Left renal cortex interstitium (tissue), 4 donors: ENCODE measurements at regions not wholly inside any gene's neighbourhood (a gene's known extent, or its start where the extent isn't known, plus 50 kb on each side); places are given as distances from the start of the nearest gene placed in this dataset.

Experiments
- DNase-seq, 4 donors: peaks; one replicate each; pipeline ENCODE4 v3.0.0-alpha.2; 2013; ENCODE audit warnings: low read depth in 4 of 4, low spot score in 2 of 4, missing footprints in 1 of 4

GRCh38 chr20:59429396-59429795 is 129.0 kb downstream of the EDN3 start:
- DNase-seq: no peak

DNA sequence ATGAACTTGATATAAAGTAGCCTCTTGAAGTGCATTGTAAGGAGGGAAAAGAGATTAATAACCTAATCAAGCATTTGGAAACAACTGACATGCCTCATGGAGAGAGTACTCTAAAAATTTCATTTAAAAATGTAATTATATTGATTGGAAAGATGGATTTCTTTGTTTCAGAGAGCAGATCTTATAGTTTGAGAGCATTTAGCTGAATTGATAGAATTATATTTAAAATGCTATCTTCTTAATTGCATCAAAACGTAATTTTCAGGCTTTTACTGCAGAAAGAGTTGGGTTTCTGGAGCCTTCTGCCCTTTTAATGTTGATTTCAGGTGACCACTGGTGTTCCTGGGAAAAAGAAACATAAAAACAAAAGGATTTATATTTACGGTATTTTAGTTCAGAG is 130.6 kb downstream of the EDN3 start:
- DNase-seq: no peak

- no peak for DNase-seq
Measured at GRCh38 chr20:59434960-59435359, 134.5 kb downstream of the EDN3 start.

DNA sequence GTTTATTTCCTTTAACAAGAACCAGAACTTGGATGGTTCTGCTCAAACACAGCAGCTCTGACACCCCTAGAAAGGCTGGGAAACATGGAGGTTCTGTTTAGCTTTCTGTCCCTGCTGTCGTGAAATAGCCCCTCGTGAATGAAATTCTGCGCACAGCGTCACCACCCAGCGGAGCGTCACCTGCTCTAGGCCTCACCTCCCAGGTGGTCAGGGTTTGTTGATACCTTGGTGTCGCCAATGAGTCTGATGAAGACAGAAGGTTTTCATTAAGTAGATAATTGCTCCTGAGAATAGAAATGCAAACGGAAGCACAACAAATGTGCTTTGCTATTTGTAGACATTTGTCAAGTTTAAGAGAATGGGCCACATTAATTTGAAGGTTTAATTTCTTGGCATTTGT is 135.1 kb downstream of the EDN3 start:
- DNase-seq: no peak

GRCh38 chr20:59437601-59438031 is 137.2 kb downstream of the EDN3 start:
- no peak for DNase-seq

DNA sequence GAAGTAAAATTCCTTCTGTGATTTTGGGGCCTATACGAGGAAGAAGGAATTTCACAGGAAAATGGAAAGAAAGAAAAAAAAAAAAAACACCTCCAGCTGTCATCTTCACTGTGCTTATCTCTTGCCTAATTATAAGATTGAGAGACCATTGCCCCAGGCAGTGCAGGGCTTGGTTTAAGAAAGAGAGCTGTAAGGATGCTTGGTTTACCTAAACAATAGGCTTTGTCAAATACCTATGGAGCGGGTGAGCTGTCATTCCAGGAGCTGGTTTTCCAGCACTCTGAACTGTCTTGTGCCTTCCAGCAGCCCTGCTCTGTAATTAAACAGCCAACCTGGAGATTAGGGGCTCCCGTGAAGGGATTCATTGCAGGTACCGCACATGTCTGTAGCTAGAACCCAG is 137.8 kb downstream of the EDN3 start:
- DNase-seq: no peak

DNA sequence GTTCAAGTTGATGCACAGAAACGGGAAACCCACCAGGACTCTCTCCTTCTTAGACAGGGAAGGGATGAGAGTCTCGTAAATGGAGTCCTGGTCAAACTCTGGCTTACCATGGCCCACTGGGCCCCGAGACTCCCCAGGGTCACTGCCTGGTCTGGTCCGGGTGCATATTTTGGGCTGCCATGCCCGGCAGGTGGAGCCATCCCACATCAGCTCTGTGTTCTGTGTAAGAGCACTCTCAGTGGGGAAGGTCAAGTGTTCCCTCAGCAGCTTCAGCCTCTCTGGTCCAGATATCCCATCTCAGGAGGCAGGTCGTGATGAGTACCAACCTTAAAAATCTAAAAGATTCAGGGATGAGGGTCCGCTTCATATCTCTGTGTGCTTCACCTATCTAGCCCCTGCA is 138.8 kb downstream of the EDN3 start:
- no peak for DNase-seq

- DNase-seq: no peak
Measured at GRCh38 chr20:59441306-59441705, 140.9 kb downstream of the EDN3 start.

- no peak for DNase-seq
Measured at GRCh38 chr20:59441860-59442810, 141.7 kb downstream of the EDN3 start.

- DNase-seq: no peak
Measured at GRCh38 chr20:59443550-59443949, 143.1 kb downstream of the EDN3 start.

GRCh38 chr20:59446376-59446775 is 146.0 kb downstream of the EDN3 start:
- DNase-seq: no peak

GRCh38 chr20:59448196-59448595 is 147.8 kb downstream of the EDN3 start:
- DNase-seq: no peak

- DNase-seq: no peak
Measured at GRCh38 chr20:59448851-59449444, 148.5 kb downstream of the EDN3 start.

DNA sequence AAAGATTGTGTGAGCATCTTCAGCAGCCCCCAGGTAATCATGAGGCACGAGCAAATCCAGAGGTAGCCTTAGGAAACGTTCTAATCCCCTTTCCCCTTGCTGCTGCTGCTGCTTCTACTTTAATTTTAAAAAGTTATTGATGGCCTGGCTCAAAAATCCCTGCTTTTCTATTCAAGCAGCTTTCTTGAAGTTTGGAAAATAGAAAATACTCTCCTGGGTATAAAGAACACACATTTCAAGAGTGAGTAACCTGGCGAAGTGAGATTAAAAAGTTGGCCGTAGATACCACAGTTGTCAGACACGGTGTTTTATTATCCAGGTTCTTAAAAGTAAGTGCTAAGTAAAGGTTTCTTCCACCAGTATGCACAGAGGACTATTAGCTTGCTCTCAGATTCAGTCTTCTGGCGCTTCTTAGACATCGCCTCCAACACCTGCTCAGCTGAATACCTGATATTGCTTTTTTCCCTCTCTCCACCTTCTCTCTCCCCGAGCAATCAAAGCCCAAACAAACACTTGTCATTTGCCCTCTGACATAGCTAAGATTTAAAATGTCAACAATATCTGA is 150.7 kb downstream of the EDN3 start:
- no peak for DNase-seq

DNA sequence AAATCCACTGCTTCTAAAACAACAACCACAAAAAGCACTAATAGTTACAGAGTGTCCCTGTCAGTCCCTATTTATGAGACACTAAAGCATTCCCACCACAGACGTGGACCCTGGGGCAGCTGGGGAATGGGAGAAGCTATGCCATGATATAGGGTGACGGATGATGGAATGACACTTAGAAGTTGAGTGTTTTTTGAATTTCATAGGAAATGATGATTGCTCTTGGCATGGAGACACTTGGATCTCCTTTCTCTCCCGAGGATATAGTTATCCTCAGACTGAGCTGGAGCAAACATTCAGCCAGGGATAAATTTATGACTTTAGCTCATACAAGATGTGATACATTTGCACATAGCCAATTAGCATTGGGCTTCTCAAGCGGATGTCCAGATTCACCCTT is 151.2 kb downstream of the EDN3 start:
- no peak for DNase-seq

DNA sequence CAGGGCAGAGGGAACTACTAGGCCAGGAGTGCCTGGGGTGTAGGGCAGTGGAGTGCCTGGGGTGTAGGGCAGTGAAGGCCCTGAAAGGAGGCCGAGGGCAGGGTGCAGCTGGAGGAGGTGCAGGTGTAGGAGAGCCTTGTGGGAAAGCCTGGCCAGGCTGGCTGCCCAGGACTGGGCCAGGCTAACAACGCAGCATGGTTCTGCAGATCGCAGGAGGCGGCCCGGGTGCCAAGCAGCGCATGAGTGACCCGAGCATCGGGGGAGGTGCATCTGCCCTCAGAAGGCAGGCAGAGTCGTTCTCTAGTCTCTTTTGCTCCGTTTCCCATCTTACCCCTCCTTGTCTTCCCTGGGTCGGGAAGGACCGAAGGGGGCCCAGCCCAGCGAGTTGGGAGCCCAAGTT is 151.5 kb upstream of the PHACTR3 start:
- DNase-seq: no peak

GRCh38 chr20:59453759-59454560 is 150.4 kb upstream of the PHACTR3 start:
- DNase-seq: no peak

DNA sequence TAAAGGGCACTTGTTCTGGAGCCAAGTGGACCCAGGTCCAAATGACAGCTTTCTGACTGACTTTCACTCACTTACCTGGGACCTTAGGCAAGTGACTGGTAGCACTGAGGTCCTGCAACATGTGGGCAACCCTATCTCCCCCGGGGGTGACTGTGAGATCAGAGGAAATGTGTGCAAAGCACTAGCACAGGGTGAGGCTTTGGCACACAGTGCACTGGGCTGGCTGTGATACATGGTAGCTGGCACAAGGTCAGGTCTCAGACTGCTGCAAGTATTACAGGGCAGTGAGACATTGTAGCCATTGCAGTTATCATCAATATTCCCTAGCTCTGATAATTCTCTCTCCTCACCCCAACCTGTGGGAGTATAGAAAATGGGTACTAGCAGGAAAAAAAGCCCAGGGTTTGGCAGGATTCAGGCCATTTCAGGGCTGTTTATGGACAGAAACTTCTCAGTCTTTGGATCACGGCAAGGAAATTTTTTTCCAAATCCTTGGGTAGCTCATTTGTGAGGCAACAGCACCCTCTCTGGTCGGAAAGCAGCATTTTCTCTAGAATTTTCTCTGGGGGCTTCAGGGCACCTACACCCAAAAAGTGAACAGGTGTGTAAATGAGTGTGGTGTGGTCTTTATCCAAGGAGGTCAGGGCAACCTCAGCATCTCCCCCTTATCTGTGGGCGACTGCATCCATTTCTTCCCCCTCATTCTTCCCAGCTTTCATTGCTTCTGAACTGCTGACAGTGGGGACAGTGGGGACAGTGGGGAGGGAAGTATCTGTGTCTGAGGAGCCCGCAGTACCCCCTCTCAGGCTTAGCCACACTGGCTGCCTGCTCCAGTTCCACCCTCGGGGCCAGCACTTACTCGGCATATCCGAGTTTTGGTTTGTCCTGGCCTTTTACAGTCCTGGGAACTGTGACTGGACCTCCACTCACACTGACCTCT is 148.7 kb upstream of the PHACTR3 start:
- peak in 3 of 4 donors; percentile 25 to 36 (median 35) for DNase-seq

DNA sequence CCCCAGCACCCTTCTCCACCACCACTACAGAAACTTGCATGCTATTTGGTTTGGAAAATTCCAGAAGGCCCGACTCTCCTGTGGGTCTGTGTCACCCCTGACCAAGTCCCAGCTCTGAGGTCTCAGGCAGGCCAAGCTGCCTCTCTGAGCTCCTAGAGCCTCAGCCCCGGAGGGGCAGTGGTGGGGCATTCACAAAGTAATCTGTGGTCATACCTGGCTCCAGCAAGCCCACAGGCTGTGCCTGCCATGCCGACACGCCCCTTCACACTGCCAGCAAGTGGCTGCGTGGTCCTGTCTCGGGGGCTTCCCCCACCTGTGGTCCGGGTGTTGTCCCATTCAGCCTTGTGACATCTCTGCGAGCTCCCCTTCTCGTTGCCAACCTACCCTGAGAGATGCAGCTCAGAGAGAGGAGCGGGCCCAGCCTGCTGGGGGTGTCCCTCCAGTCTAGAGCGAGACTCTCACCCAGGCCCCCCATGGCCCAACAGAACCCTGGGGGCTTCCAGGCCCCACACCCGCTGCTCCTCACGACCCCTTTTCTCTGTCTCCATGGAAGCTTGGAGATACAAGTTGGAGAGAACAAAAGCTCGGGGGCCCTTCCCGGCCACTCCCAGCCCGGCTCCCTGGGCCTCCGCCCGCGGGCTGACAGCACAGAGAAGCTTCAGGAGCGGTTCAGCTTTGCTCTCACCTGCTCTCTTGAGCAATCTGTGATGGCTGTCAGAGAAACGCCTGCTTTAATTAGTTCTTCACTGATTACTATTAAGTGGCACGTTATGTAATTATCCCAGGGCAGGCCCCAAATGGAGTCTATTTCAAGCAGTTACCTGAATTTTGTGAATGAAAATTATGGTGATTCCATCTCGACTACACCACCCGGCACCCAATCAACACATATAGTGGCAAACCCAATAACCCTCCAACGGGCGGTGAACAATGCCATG is 147.7 kb upstream of the PHACTR3 start:
- DNase-seq: no peak
